ENCODE measurements at regions not wholly inside any gene's neighbourhood (a gene's known extent, or its start where the extent isn't known, plus 50 kb on each side); places are given as distances from the start of the nearest gene placed in this dataset.

GRCh38 chr10:85318809-85319807 lies 990.7 kb downstream of the CCSER2 start:
- TF ChIP-seq CTCF (IDR thresholded peaks at IDR 0.05; ENCODE audit: borderline replicate concordance, control extremely low read depth, extremely low read depth, insufficient read depth, missing control alignments): no peak
- in situ Hi-C loops (cut with MboI; ENCODE audit: low sequenced_read_pairs, unreplicated experiment): no loop called here
- no peak for DNase-seq (ENCODE audit: low spot score)

GRCh38 chr10:85319826-85320225 lies 991.4 kb downstream of the CCSER2 start:
- no peak for DNase-seq (ENCODE audit: low spot score)
- TF ChIP-seq CTCF (IDR thresholded peaks at IDR 0.05; ENCODE audit: borderline replicate concordance, control extremely low read depth, extremely low read depth, insufficient read depth, missing control alignments): no peak
- in situ Hi-C loops (cut with MboI; ENCODE audit: low sequenced_read_pairs, unreplicated experiment): no loop called here

GRCh38 chr10:85333594-85333993 lies 1005.2 kb downstream of the CCSER2 start:
- in situ Hi-C loops (cut with MboI; ENCODE audit: low sequenced_read_pairs, unreplicated experiment): no loop called here
- TF ChIP-seq CTCF (IDR thresholded peaks at IDR 0.05; ENCODE audit: borderline replicate concordance, control extremely low read depth, extremely low read depth, insufficient read depth, missing control alignments): no peak
- no peak for DNase-seq (ENCODE audit: low spot score)

GRCh38 chr10:85362401-85362800 lies 1004.2 kb downstream of the GRID1 start:
- in situ Hi-C loops (cut with MboI; ENCODE audit: low sequenced_read_pairs, unreplicated experiment): no loop called here
- DNase-seq (ENCODE audit: low spot score): no peak
- no peak for TF ChIP-seq CTCF (IDR thresholded peaks at IDR 0.05; ENCODE audit: borderline replicate concordance, control extremely low read depth, extremely low read depth, insufficient read depth, missing control alignments)

DNA sequence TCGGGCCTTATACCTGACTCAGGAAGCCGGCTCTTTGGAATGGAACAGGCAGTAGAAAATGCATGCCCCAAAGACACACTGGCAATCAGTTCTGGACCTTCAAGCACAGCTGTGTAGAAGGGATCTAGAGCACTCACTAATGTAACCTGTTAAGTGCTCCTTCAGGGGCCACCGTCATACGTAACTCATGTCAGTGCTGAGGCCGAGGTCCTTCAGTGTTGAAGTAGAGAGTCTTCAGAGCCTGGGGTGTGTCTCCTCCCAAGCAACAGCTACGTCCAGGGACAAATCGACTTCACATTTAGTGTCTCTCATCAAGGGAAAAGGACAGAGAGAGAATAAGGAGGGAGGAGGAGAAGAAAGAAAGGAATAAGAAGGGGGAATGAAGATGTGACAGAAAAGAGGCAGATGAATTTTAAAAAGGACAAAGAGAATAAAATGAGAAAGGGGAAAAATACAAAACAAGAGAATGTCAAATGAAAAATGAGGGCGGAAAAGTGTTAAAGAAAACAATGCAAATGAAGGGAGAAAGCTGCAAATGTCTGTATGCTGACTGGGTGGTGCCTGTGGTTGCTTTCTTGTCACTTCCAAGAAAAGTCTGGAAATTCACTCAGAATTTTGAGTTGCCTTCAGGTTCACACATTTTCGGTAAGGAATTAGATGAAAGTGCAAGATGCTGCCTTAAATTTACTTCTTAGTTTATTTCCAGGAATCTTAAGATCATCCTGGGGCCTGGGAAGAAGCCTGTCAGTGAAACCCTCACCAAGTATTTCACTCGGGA lies 989.4 kb downstream of the GRID1 start:
- no peak for DNase-seq (ENCODE audit: low spot score)
- TF ChIP-seq CTCF (IDR thresholded peaks at IDR 0.05; ENCODE audit: borderline replicate concordance, control extremely low read depth, extremely low read depth, insufficient read depth, missing control alignments): no peak

GRCh38 chr10:85379338-85379737 lies 987.3 kb downstream of the GRID1 start:
- in situ Hi-C loops (cut with MboI; ENCODE audit: low sequenced_read_pairs, unreplicated experiment): no loop called here
- no peak for DNase-seq (ENCODE audit: low spot score)
- TF ChIP-seq CTCF (IDR thresholded peaks at IDR 0.05; ENCODE audit: borderline replicate concordance, control extremely low read depth, extremely low read depth, insufficient read depth, missing control alignments): no peak

More for the DNA sequence above, 989.4 kb downstream of the GRID1 start:
- in situ Hi-C loops (cut with MboI; ENCODE audit: low sequenced_read_pairs, unreplicated experiment): no loop called here

All from GM13976 (cell line).